Vagina (tissue), 2 donors: ENCODE measurements at regions not wholly inside any gene's neighbourhood (a gene's known extent, or its start where the extent isn't known, plus 50 kb on each side); places are given as distances from the start of the nearest gene placed in this dataset.

ENCODE experiments used
- DNase-seq, 2 donors: peaks; one replicate each; pipeline ENCODE4 v3.0.0-alpha.2; 2017; ENCODE audit errors: extremely low spot score in 2 of 2
- H3K27ac ChIP-seq: fragments of 200-600 bp; sonication (generic); one replicate; pipeline ENCODE4 v1.5.1; 2019
- H3K27me3 ChIP-seq: fragments of 200-600 bp; sonication (generic); one replicate; pipeline ENCODE4 v1.5.1; 2019
- H3K36me3 ChIP-seq, 2 donors: fragments of 200-600 bp; sonication (generic); one replicate each; pipeline ENCODE4 v1.5.1; 2017 to 2019
- H3K4me1 ChIP-seq: fragments of 200-600 bp; sonication (generic); one replicate; pipeline ENCODE4 v1.5.1; 2019
- H3K4me3 ChIP-seq, 2 donors: fragments of 200-600 bp; sonication (generic); 1 replicate in 1 of 2; 2 replicates in 1 of 2; pipeline ENCODE4 v1.5.1; 2016 to 2019
- H3K9me3 ChIP-seq: fragments of 200-600 bp; sonication (generic); one replicate; pipeline ENCODE4 v1.5.1; 2019
- POLR2A ChIP-seq, 2 donors: fragments of 450-650 bp; IDR thresholded peaks; one replicate each; pipeline ENCODE4 v1.6.1; 2017; ENCODE audit warnings: antibody characterized with exemption in 2 of 2, mild to moderate bottlenecking in 2 of 2, moderate library complexity in 2 of 2
- POLR2AphosphoS5 ChIP-seq, 2 donors: sonication (generic); formaldehyde crosslinking; IDR thresholded peaks; one replicate each; pipeline ENCODE4 v1.9.0; 2017; ENCODE audit warnings: antibody characterized with exemption in 2 of 2, mild to moderate bottlenecking in 2 of 2, low read depth in 1 of 2; ENCODE audit not compliant: insufficient read depth in 1 of 2
- intact Hi-C: fragments of 100-400 bp; cut with DNase I; formaldehyde crosslinking; loops from one replicate; pipeline ENCODE4 v1.15.1; 2023
- TF ChIP-seq, protein P1 (sequence below), 3 experiments: fragments of 450-650 bp in 2 of 3; fragments of 200-600 bp in 1 of 3; sonication (generic) in 1 of 3; IDR thresholded peaks; one replicate each; pipeline ENCODE4 v1.5.1; 2017 to 2019; ENCODE audit warnings: antibody characterized with exemption in 3 of 3, mild to moderate bottlenecking in 2 of 3, moderate library complexity in 2 of 3

DNA sequence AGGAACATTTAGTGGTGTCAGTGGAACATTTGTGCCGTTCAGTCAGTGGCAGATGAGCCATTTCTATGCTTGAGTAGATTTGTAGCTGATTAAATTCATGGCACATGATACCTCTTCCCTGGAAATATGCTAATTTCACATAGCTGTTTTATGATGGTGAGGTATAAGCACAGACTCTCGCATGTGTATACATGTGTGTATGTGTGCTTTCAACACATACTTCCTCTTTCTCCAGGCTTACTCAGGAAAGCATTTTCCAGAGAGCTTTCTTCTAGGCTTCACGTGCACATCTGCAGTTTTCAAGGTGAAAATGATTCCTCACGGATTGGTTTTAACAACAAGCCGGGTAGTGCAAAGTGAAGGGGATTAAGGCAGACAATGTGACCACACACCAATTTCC is 396.5 kb downstream of the HDGFL1 start:
- intact Hi-C loops, result no loop called here
- TF ChIP-seq, protein P1, sequence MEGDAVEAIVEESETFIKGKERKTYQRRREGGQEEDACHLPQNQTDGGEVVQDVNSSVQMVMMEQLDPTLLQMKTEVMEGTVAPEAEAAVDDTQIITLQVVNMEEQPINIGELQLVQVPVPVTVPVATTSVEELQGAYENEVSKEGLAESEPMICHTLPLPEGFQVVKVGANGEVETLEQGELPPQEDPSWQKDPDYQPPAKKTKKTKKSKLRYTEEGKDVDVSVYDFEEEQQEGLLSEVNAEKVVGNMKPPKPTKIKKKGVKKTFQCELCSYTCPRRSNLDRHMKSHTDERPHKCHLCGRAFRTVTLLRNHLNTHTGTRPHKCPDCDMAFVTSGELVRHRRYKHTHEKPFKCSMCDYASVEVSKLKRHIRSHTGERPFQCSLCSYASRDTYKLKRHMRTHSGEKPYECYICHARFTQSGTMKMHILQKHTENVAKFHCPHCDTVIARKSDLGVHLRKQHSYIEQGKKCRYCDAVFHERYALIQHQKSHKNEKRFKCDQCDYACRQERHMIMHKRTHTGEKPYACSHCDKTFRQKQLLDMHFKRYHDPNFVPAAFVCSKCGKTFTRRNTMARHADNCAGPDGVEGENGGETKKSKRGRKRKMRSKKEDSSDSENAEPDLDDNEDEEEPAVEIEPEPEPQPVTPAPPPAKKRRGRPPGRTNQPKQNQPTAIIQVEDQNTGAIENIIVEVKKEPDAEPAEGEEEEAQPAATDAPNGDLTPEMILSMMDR (IDR thresholded peaks at IDR 0.05), result no peak
- TF ChIP-seq POLR2AphosphoS5 (IDR thresholded peaks at IDR 0.05; ENCODE audit: insufficient read depth in 1 of 2, low read depth in 1 of 2) (no peak), POLR2A (IDR thresholded peaks at IDR 0.05) (no peak)
- H3K9me3 ChIP-seq, result no peaks in the 10 kb centered on the region
- no peak overlapping the region for H3K27ac ChIP-seq
- no peak for DNase-seq
- no peaks in the 10 kb centered on the region for H3K27me3 ChIP-seq
- no peaks in the 10 kb centered on the region for H3K4me1 ChIP-seq
- H3K36me3 ChIP-seq, result no peaks in the 10 kb centered on the region
- H3K4me3 ChIP-seq, result no peak overlapping the region

DNA sequence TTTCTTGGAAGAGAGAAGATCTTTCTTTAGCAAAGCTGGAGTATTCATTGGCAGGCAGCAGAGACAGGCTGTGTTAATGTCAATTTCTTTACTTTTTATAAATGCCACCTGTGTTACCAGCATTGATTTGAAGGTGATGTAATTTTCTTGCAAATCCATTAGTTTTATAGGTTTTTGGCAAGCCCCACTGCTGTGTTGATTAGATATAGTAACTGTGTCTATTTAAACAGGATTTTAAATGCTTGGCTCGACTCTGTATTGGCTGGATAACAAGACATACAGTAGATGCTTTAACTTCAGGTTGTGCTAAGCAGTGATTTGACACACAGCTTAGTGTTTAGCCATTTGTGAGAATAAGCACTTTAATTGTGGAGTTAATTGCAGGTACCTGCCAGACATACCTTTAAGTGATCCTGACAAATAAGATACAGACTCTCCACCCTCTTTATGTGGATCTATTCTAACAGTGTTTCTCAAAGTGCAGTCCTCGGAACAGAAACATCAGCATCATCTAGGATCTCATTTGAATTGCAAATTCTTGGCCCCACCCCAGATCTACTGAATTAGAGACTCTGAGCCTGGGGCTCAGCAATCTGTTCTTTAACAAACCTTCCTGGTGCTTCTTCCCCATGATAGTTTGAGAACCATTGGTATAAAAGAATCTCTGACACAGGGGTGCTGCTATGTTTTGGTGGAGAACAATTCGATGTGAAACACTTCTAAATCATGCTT is 397.5 kb downstream of the HDGFL1 start:
- Histone ChIP-seq H3K27ac (no peak overlapping the region), H3K4me3 (no peak overlapping the region), H3K4me1 (no peaks in the 10 kb centered on the region), H3K27me3 (no peaks in the 10 kb centered on the region), H3K9me3 (no peaks in the 10 kb centered on the region), H3K36me3 (no peaks in the 10 kb centered on the region)
- intact Hi-C loops, result no loop called here
- no peak for DNase-seq
- TF ChIP-seq POLR2A (IDR thresholded peaks at IDR 0.05), result no peak
- TF ChIP-seq, protein P1 (IDR thresholded peaks at IDR 0.05), result no peak
- no peak for TF ChIP-seq POLR2AphosphoS5 (IDR thresholded peaks at IDR 0.05; ENCODE audit: insufficient read depth in 1 of 2, low read depth in 1 of 2)

DNA sequence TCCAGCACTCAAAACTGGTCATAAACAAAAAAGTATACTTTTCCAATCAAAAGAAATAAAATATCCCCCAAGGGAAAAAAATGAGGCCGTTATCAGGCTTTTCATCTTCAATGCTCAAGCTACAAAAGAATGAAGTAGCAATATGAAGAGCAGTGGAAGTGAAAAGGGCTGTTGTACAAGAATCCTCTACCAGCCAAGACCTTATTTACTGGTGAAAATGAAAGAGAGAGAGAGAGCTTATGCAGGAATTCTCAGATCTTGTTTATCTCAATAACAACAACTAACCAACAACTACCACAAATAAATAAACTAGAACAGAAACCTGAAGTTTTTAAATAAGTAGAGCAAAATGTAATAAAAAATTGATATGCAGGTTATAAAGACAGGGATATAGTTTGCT is 400.6 kb downstream of the HDGFL1 start:
- H3K27ac ChIP-seq, result no peak overlapping the region
- H3K9me3 ChIP-seq, result no peaks in the 10 kb centered on the region
- H3K4me3 ChIP-seq, result no peak overlapping the region
- no peaks in the 10 kb centered on the region for H3K27me3 ChIP-seq
- intact Hi-C loops, result no loop called here
- TF ChIP-seq POLR2AphosphoS5 (IDR thresholded peaks at IDR 0.05; ENCODE audit: insufficient read depth in 1 of 2, low read depth in 1 of 2), result no peak
- TF ChIP-seq, protein P1 (IDR thresholded peaks at IDR 0.05), result no peak
- H3K4me1 ChIP-seq, result no peaks in the 10 kb centered on the region
- DNase-seq, result no peak
- H3K36me3 ChIP-seq, result no peaks in the 10 kb centered on the region

DNA sequence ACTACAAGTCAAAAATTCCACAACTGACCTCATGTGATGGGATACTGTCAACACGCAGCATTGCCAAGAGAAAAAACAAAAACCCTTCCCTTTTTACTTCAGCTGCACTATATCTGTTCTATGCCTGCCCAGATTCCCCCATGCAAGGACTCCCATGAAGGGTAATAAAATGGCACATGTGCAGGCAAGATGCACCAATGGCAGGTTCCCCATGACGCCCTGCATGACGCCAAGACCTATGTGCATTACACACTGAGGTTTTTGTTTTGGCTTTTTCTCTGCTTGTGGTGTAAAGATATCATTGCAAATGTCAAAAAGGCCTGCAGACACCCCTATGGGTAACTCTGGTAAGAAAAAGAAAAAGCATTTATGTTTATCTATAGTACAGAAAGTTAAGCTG is 403.4 kb downstream of the HDGFL1 start:
- H3K9me3 ChIP-seq, result no peaks in the 10 kb centered on the region
- no peak overlapping the region for H3K27ac ChIP-seq
- no peak overlapping the region for H3K4me3 ChIP-seq
- H3K36me3 ChIP-seq, result no peaks in the 10 kb centered on the region
- H3K27me3 ChIP-seq, result no peaks in the 10 kb centered on the region
- DNase-seq, result no peak
- intact Hi-C loops, result no loop called here
- H3K4me1 ChIP-seq, result no peaks in the 10 kb centered on the region
- TF ChIP-seq POLR2AphosphoS5 (IDR thresholded peaks at IDR 0.05; ENCODE audit: insufficient read depth in 1 of 2, low read depth in 1 of 2), result no peak
- no peak for TF ChIP-seq POLR2A (IDR thresholded peaks at IDR 0.05)
- TF ChIP-seq, protein P1 (IDR thresholded peaks at IDR 0.05), result no peak

DNA sequence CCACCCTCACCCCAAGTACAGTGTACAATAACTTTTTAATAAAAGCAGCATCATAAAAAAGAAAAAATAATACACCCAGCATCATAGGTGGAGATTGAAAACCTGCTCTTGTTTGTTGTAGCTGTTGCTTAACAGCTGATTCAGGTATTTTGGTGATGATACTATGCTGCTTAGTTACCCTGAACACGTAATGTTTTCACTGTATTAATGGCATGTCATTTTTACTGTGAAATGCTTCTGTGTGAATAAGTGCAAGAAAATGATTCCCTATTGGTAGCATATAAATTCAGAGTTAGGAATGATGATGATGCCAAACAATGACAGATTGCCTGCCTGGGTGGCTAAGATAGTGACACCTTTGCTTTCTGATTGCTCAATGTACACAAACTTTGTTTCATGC is 405.7 kb downstream of the HDGFL1 start:
- no peak overlapping the region for H3K4me3 ChIP-seq
- H3K4me1 ChIP-seq, result no peaks in the 10 kb centered on the region
- no peaks in the 10 kb centered on the region for H3K27me3 ChIP-seq
- H3K36me3 ChIP-seq, result no peaks in the 10 kb centered on the region
- H3K9me3 ChIP-seq, result no peaks in the 10 kb centered on the region
- no peak overlapping the region for H3K27ac ChIP-seq
- DNase-seq, result no peak
- no peak for TF ChIP-seq POLR2A (IDR thresholded peaks at IDR 0.05)
- TF ChIP-seq POLR2AphosphoS5 (IDR thresholded peaks at IDR 0.05; ENCODE audit: insufficient read depth in 1 of 2, low read depth in 1 of 2), result no peak
- TF ChIP-seq, protein P1 (IDR thresholded peaks at IDR 0.05), result no peak
- intact Hi-C loops, result no loop called here
